Tongue (tissue), 1 donor: ENCODE measurements at regions not wholly inside any gene's neighbourhood (a gene's known extent, or its start where the extent isn't known, plus 50 kb on each side); places are given as distances from the start of the nearest gene placed in this dataset.
"Not testable (repeated sequence)": the region's sequence is repeated elsewhere in the genome, so short reads cannot be mapped to it uniquely, and the experiment has no call there.

Source experiments
- DNase-seq: peaks from one replicate; pipeline ENCODE4 v3.0.0-alpha.2; 2015

DNA sequence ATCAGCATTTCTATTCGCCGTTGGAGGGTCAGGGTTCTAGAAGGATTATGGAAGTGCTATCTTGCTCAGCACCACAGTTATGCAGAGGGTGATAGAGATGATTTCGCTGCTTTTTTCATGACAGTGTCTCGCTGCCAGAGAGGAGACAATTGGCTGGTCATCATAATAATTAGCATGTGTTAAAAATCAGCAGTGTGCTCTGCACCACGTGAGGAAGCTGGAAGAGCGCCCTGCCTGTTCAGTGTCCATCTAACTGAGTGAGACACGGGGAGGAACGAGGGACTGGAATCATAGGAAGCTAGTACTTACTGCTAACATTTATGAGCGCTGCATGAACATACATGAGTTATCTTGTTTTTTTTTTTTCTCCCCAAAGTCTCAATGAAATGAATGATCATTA lies 116.2 kb upstream of the PLAAT1 start:
- DNase-seq = peak; percentile 25

DNA sequence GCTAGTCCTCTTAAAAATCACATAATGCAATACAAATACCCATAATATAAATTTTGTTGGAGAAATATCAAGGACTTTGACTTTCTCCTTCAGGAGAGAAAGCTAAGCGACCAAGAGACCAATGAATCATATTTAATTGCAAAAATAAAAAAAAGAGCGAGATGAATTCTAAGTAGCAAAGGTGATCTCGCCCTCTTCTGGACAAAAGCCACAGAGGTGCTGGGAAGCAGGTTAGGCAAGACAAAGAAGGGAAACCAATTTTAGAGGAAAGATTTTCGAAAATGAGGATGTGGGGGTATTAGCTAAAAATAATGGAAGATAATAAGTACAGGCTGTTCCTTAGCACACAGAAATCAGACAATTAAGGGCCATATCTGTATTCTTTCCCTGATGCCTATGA lies 111.4 kb upstream of the PLAAT1 start:
- DNase-seq = no peak

DNA sequence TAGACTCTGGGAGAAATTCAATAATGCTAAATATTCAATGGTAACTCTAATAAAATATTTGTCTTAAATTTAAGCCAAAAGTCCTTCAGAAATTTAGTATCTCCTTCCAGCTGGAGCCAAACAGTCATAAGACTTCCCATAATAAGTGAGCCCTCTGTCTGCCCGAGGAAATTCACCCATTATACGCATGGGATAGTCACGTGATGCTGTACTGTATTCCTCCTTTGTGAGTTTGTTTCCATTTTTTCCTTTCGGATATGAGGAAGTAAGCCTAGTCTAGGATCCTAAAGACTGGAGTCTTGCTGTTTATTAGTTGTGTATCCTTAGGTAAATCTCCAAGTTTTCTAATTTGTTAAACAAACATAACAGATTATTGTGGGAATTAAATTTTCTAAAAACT lies 110.4 kb upstream of the PLAAT1 start:
- DNase-seq = no peak

DNA sequence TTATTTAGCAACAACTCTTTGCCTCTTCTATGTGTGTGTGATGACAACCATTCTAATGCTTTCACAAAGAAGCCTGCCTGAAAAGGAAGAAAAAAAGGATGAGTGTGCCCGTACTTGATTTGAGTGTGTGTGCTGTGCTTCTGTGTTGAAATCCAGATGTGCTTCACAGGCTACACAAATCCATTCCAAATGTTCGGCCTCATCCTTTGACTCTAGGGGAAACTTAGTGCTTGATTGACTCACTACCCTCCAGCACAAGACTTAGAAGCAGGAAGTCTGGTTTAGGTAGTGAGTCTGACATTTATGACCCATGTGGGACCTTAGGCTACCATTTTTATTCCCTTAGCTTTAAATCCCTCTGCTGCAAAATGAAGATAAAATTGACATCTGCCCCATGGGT lies 108.8 kb upstream of the PLAAT1 start:
- DNase-seq = no peak

DNA sequence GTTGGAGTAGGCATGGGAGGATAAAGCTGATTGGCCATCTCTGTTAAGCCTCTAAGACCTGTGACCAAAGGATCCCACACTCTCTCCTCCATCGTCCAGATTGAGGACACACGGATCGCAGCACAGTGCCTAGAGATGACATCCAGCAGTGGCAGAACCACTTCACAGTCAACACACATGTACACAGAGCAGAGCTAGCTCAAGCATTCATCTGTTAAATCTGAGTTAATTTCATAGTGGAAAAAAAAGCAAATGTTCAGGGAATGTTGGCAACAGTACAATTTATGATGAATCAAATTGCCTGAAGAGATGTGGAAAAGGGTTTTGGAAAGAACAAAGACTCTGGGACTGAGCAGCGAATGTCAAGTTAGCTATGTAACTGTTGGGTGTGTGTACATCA lies 108.1 kb upstream of the PLAAT1 start:
- DNase-seq = peak; percentile 85

DNA sequence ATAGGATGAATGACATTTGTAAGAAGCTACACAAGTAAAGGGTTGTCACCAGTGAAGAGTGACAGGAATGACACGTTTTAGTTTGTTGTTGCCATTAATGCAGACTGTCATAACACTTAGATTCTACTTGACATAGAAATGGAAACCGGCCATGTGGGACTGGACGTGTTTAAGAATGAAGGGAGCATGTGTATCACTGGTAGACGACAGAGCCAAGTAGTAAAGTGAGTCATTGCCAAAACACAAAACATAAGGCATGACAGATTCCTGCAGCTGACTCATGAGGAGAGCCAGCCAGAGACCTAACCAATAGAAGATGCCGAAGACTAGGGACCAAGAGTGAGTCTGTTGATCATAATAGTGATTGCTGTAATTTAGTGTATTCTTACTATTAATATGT lies 106.2 kb upstream of the PLAAT1 start:
- peak; percentile 87 for DNase-seq

DNA sequence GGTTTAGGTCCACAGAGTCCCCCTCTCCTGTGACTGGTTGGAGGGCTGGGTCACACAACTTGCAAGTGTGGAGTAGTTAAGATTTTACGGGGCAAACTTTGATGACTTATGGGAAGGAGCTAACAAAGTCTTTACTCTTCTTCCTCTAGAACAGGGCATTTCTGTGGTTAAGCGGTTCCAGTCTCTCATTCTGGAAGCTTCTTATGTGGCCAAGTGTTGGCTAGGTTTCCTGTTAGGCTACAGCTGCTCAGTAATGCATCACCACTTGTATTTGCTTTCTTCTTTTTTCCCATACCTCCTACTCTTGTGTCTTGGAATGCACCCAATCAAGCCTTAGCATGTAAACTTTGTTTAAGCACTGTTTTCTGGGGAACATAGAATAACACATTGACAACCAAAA lies 100.6 kb upstream of the PLAAT1 start:
- no peak for DNase-seq

DNA sequence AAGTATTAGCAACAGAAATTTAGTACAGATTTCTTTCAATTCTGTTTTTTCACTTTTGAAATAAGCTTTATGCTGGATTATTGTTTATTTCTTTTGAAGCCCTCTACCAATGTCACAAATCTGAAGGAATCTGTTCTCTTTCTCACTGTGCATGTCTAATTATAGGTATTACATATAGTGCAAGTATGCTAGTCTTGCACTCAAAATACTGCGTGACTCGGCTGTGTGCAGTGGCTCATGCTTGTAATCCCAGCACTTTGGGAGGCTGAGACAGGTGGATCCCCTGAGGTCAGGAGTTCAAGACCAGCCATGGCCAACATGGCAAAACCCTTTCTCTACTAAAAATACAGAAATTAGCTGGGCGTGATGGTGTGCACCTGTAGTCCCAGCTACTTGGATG lies 95.8 kb upstream of the PLAAT1 start:
- DNase-seq = no peak

DNA sequence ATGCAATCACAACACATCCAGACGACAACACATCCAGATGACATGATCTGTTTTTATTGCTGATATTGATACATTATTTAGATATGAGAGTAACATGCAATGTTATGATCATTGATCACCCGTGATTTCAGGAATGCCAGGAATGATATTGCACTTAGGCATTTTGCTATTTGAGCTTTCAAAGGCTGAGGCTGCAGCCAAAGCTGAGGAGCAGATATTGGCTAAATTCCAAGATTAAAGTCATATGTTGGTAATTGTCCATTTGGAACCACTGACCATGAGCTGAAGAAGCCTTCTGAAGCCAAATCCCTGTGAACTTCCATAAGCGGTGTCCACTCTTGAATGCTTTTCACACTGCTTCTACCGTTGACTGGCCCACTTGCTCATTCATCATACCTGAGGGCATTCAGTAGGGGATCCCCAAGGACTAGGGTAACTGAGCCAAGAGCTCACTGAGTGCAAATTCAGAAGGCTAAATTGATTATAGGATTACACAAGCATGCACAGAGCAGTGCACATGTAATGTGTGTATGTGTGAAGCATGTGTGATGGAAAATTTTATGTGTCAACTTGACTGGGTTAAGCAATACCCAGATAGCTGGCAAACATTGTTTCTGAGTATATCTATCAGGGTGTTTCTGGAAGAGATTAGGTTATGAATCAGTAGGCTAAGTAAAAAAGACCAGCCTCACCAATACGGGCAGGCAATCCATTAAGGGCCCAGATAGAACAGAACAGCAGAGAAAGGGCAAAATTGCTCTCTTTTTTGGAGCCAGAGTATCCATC lies 92.1 kb upstream of the PLAAT1 start:
- DNase-seq = no peak

DNA sequence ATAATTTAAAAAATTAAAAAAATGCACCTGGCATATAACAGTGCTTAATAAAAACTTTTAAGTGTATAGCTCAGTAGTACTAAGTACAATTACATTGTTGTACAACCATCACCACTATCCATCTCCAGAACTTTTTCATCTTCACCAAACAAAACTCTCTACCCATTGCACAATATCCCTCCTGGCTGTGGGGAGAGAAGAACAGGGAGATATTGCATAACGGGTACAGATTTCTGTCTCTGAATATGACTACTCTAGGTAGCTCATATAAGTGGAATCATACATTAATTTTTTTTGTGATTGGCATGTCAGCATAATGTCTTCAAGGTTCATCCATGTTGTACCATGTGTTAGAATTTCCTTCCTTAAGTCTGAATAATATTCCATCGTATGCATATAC lies 91.0 kb upstream of the PLAAT1 start:
- no peak for DNase-seq

DNA sequence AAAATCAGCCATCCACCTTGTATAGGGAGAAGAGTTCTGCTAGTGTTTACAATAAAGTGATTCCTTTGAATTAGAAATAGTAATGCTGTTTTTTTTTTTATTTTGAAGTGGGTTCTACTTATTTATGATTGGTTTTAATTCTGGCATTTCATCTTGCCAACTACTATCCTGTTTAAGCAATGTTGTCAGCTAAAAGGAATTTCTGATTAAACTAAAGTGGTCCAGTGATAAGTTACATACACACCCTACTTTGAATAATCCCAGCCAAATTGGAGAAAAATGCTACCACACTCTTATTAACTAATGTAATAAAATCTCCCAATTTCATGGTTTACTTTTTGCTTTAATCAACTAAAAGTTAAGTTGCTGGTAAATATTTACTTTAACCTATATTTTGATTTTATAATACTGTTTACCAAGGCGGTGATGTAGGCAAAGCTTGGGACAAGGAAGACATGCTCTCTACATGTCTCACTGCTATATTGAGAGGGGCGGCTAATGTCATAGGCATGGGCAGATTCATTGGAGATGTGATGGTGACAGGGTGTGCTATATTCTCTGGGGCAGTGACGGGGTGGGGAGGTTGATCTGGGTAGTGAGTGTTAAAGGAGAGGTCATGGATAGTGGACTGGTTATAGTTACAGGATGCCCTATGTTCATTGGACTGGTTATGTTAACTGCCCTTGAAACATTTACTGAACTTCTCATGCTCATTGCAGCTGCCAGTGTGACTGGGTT lies 85.8 kb upstream of the PLAAT1 start:
- DNase-seq = not testable (repeated sequence)

DNA sequence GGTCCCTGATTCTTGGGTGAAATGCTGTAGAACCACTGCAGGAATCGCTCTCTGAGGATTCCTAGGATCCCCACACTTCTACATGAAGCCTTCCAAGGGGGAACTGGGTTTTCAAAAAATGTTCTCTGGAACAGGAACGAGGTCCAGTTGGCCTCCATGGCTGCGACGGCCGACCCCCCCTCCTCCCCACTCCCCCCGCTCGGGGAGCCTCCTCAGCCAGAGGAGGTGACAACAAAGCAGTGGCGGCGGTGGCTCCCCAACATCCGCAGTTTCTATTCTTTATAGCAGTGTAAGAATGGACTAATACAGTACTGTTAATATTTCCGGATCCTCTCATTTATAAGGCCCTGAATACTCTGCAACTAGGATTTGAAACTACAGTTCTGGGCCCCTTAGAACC lies 84.0 kb upstream of the PLAAT1 start:
- no peak for DNase-seq

DNA sequence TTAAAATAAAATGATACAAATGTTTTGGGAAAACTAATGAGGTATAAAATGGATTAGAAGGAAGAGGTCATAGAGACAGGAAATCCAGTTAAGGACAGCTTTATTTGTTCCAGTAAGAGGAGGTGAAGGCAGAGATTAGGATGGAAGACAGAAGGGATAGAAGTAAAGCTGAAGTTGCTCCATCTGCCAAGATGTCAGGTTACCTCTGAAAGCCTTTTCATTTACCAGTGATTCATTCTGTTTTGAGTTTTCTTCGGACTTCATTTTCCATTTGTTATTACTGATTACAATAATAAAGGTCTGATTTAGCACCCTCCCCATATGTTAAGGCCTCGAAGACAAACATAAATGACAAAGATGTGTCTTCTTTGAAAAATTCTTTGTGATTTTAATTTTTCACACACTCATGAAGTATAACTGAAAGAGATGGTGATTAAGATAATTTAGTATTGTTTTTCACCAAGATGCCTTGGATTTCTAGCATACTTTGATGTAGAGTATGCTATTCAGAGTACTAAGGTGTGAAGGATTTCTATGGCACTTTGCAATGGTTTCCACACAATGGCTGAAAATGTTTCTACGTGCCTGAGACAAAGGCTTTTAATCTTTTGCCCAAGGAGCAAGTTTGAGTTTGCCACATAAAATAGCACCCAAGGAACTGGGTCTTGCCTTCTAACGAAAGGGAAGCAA lies 75.4 kb upstream of the PLAAT1 start:
- no peak for DNase-seq

DNA sequence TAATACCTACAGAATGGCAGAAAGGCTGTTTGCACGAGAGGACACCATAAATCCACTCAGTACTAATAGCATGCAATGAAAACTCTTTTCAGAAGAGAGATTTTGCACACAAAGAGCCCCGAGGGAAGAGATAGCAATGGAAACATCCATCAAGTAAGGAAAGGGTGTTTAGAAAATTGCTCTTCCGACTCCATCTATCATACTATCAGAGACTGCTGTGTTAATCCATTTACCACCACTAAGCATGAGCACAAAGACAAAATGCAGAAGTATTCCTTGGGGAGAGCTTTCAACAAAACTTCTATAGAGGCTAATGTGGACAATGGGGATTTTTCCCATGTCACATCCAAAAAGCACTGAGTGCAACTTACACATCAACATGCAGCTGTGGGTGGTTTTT lies 72.1 kb upstream of the PLAAT1 start:
- DNase-seq = no peak

DNA sequence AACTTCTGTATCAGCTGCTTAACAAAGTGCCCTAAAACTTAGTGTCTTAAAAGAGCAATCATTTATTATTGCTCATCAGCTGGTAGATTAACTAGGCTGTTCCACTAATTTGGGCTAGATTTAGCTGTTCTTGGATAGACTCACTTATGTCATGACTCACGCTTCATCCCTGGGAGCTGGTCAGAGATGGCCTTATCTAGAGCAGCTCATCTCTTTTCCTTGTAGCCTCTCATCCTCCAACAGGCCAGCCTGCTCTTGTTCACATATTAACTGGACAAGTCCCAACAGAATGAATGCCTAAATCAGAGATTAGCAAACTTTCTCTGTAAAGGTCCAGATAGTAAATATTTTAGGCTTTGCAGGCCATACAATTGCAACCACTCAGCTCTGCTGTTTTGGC lies 66.9 kb upstream of the PLAAT1 start:
- no peak for DNase-seq

DNA sequence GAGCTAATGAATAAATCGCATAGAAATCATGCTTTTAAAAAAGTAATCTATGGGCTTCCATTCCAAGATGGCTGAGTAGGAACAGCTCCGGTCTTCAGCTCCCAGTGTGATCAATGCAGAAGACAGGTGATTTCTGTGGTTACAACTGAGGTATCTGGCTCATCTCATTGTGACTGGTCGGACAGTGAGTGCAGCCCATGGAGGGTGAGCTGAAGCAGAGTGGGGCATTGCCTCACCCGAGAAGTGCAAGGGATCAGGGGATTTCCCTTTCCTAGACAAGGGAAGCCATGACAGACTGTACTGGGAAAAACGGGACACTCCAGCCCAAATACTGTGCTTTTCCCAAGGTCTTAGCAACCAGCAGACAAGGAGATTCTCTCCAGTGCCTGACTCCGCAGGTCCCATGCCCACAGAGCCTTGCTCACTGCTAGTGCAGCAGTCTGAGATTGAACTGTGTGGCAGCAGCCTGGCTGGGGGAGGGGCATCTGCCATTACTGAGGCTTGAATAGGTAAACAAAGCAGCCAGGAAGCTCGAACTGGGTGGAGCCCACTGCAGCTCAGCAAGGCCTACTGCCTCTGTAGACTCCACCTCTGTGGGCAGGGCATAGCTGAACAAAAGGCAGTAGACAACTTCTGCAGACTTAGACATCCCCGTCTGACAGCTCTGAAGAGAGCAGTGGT lies 61.5 kb upstream of the PLAAT1 start:
- not testable (repeated sequence) for DNase-seq

DNA sequence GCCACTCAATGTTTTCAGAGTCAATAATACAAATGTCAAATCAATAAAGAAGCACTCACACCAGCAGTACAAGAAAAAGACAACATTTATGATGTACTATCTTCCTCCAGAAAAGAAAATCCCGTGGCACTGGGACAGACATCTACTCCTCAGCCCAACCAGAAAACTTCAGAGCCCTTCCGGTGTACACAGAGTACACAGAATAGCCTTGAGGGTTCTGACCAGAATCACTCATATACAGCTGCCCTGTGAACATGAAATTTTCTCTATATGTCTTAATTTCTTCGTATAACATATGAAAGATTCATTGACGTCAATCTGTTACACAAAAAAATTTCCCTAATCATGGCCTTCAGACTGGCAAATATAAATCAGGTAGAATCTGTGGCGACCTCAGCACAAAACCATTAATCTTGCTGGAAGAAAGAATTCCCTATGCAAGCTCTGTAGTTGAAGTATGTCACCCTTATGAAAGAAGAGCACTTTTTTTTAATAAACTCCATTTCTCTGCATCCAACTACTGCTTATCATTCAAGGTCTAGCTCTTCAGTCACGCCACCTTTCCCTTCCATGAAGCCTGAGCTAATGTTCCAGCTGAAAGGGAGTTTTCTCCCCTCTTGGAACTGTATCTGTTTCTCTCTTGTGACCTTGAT lies 53.8 kb upstream of the PLAAT1 start:
- no peak for DNase-seq

DNA sequence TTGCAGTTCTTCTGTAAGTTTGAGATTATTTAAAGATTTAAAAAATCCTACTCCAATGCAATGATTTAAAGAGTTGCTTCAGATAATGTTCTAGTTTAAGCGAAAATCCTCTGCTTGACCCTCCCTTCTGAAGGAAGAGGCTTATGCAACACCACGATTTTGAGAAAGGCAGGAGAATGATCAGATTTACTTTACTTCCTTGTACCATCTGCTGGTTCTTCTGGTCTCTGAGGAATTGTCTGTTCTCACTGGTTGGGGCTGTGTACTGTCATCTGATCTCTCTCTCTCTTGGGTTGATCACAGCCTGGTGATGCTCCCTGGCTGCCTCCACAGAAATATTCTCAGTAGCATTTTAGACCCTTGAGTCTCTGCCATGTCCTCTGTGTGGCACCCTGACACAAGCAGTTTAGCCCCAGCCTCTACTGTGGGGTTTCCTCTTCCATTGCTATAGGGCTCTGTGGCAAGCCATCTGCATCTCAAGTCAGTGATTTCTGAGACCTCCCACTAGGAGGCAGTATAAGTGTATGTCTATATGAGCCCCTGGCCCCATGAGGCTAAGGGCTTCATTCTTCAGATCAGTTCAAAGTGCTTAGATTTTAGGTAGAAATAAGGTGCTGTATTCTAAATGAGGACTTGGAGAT lies 50.8 kb upstream of the PLAAT1 start:
- peak; percentile 42 for DNase-seq
